GM21423 (cell line): ENCODE measurements at regions not wholly inside any gene's neighbourhood (a gene's known extent, or its start where the extent isn't known, plus 50 kb on each side); places are given as distances from the start of the nearest gene placed in this dataset.

ENCODE experiments used
- ATAC-seq: cut with Tn5 transposase; IDR thresholded peaks from one replicate; pipeline ENCODE4 v1.9.1; 2021; ENCODE audit warnings: mild to moderate bottlenecking, moderate library complexity; ENCODE audit not compliant: unreplicated experiment

- no peak for ATAC-seq
These were observed 129.4 kb upstream of the CXCR4 start for GRCh38 chr2:136247204-136247950.

GRCh38 chr2:136246086-136246669, 128.2 kb upstream of the CXCR4 start:
- ATAC-seq = peak; percentile 79

- ATAC-seq = no peak
These were observed 127.3 kb upstream of the CXCR4 start for GRCh38 chr2:136245211-136245610.

GRCh38 chr2:136244536-136244885, 126.6 kb upstream of the CXCR4 start:
- no peak for ATAC-seq

- no peak for ATAC-seq
These were observed 125.9 kb upstream of the CXCR4 start for GRCh38 chr2:136243638-136244535.

GRCh38 chr2:136242687-136243277, 124.8 kb upstream of the CXCR4 start:
- no peak for ATAC-seq

- ATAC-seq = no peak
These were observed 124.2 kb upstream of the CXCR4 start for GRCh38 chr2:136242100-136242499.

GRCh38 chr2:136239079-136239685, 121.2 kb upstream of the CXCR4 start:
- no peak for ATAC-seq

- peak; percentile 79 for ATAC-seq
These were observed 120.5 kb upstream of the CXCR4 start for GRCh38 chr2:136238286-136239078.

- no peak for ATAC-seq
These were observed 118.1 kb upstream of the CXCR4 start for GRCh38 chr2:136236019-136236418.

GRCh38 chr2:136235546-136235945, 117.6 kb upstream of the CXCR4 start:
- ATAC-seq = no peak

GRCh38 chr2:136234261-136234660, 116.3 kb upstream of the CXCR4 start:
- ATAC-seq = no peak

GRCh38 chr2:136233298-136233697, 115.3 kb upstream of the CXCR4 start:
- no peak for ATAC-seq

GRCh38 chr2:136232456-136233172, 114.7 kb upstream of the CXCR4 start:
- ATAC-seq = no peak

GRCh38 chr2:136230464-136230863, 112.5 kb upstream of the CXCR4 start:
- ATAC-seq = no peak

- no peak for ATAC-seq
These were observed 109.0 kb upstream of the CXCR4 start for GRCh38 chr2:136226903-136227302.

GRCh38 chr2:136225950-136226835, 108.2 kb upstream of the CXCR4 start:
- ATAC-seq = peak; percentile 81

GRCh38 chr2:136223274-136223673, 105.3 kb upstream of the CXCR4 start:
- no peak for ATAC-seq

- ATAC-seq = no peak
These were observed 104.9 kb upstream of the CXCR4 start for GRCh38 chr2:136222862-136223261.
